Hepatic stellate cell (primary cell): ENCODE measurements at regions not wholly inside any gene's neighbourhood (a gene's known extent, or its start where the extent isn't known, plus 50 kb on each side); places are given as distances from the start of the nearest gene placed in this dataset.
"Not testable (repeated sequence)": the region's sequence is repeated elsewhere in the genome, so short reads cannot be mapped to it uniquely, and the experiment has no call there.

Source experiments
- DNase-seq: peaks from one replicate; pipeline ENCODE4 v3.0.0; 2011; ENCODE audit warnings: low spot score

GRCh38 chr13:80173224-80173623 is 167.7 kb downstream of the SPRY2 start:
- DNase-seq, result no peak

- DNase-seq, result no peak
Observed at GRCh38 chr13:80171096-80171495, 169.8 kb downstream of the SPRY2 start.

- DNase-seq, result no peak
Observed at GRCh38 chr13:80168089-80168850, 172.7 kb downstream of the SPRY2 start.

GRCh38 chr13:80166352-80166751 is 174.6 kb downstream of the SPRY2 start:
- no peak for DNase-seq

- DNase-seq, result no peak
Observed at GRCh38 chr13:80164462-80164861, 176.5 kb downstream of the SPRY2 start.

- no peak for DNase-seq
Observed at GRCh38 chr13:80161896-80162295, 179.0 kb downstream of the SPRY2 start.

- no peak for DNase-seq
Observed at GRCh38 chr13:80161219-80161618, 179.7 kb downstream of the SPRY2 start.

GRCh38 chr13:80160110-80160509 is 180.8 kb downstream of the SPRY2 start:
- DNase-seq, result no peak

GRCh38 chr13:80157261-80157932 is 183.5 kb downstream of the SPRY2 start:
- DNase-seq, result peak; percentile 16

GRCh38 chr13:80152142-80152541 is 188.8 kb downstream of the SPRY2 start:
- not testable (repeated sequence) for DNase-seq

- no peak for DNase-seq
Observed at GRCh38 chr13:80151016-80151415, 189.9 kb downstream of the SPRY2 start.

GRCh38 chr13:80149736-80150135 is 191.2 kb downstream of the SPRY2 start:
- no peak for DNase-seq

GRCh38 chr13:80145171-80145690 is 195.7 kb downstream of the SPRY2 start:
- DNase-seq, result no peak

- DNase-seq, result no peak
Observed at GRCh38 chr13:80144493-80144892, 196.4 kb downstream of the SPRY2 start.

- DNase-seq, result peak; percentile 60
Observed at GRCh38 chr13:80141123-80141849, 199.6 kb downstream of the SPRY2 start.

GRCh38 chr13:80140685-80141084 is 200.2 kb downstream of the SPRY2 start:
- DNase-seq, result no peak

- DNase-seq, result no peak
Observed at GRCh38 chr13:80139196-80139595, 201.7 kb downstream of the SPRY2 start.

- no peak for DNase-seq
Observed at GRCh38 chr13:80137994-80138393, 202.9 kb downstream of the SPRY2 start.

- no peak for DNase-seq
Observed at GRCh38 chr13:80134346-80134745, 206.6 kb downstream of the SPRY2 start.

GRCh38 chr13:80133631-80134261 is 207.2 kb downstream of the SPRY2 start:
- DNase-seq, result no peak

- DNase-seq, result peak; percentile 24
Observed at GRCh38 chr13:80132741-80133601, 208.0 kb downstream of the SPRY2 start.
